ENCODE measurements at regions not wholly inside any gene's neighbourhood (a gene's known extent, or its start where the extent isn't known, plus 50 kb on each side); places are given as distances from the start of the nearest gene placed in this dataset.

GRCh38 chr4:125847518-125847917 lies 532.8 kb downstream of the FAT4 start:
- TF ChIP-seq CTCF (IDR thresholded peaks at IDR 0.05) (no peak), POLR2A (IDR thresholded peaks at IDR 0.05) (no peak)

Data from Peyer's patch (tissue), 4 donors.